Gastrocnemius medialis (tissue), 4 donors: ENCODE measurements at regions not wholly inside any gene's neighbourhood (a gene's known extent, or its start where the extent isn't known, plus 50 kb on each side); places are given as distances from the start of the nearest gene placed in this dataset.

Experiments
- ATAC-seq, 2 donors: fragments of 150-250 bp; one replicate each; pipeline ENCODE4 v1.9.1; 2016
- DNase-seq, 2 donors: peaks; one replicate each; pipeline ENCODE4 v3.0.0-alpha.2; 2019
- H3K27ac ChIP-seq, 4 donors: fragments of 200-600 bp; sonication (generic); 1 replicate in 1 of 4; 2 replicates in 3 of 4; pipeline ENCODE4 v1.5.1; 2016 to 2018; ENCODE audit warnings: mild to moderate bottlenecking in 2 of 4, moderate library complexity in 1 of 4
- H3K27me3 ChIP-seq, 3 donors: fragments of 200-600 bp; sonication (generic) in 2 of 3; 1 replicate in 1 of 3; 2 replicates in 2 of 3; pipeline versions ENCODE4 v1.5.1 to v1.6.0; 2016 to 2019; ENCODE audit warnings: mild to moderate bottlenecking in 1 of 3, moderate library complexity in 1 of 3
- H3K36me3 ChIP-seq, 2 donors: fragments of 200-600 bp; sonication (generic) in 1 of 2; one replicate each; pipeline ENCODE4 v1.5.1; 2017 to 2018
- H3K4me1 ChIP-seq, 2 donors: fragments of 200-600 bp; sonication (generic) in 1 of 2; one replicate each; pipeline ENCODE4 v1.5.1; 2016 to 2017; ENCODE audit warnings: mild to moderate bottlenecking in 2 of 2
- H3K4me3 ChIP-seq, 4 donors: fragments of 200-600 bp; sonication (generic) in 3 of 4; 1 replicate in 1 of 4; 2 replicates in 3 of 4; pipeline ENCODE4 v1.5.1; 2016 to 2019; ENCODE audit warnings: mild to moderate bottlenecking in 2 of 4
- H3K9me3 ChIP-seq, 3 donors: fragments of 200-600 bp; sonication (generic) in 2 of 3; 1 replicate in 1 of 3; 2 replicates in 2 of 3; pipeline ENCODE4 v1.5.1; 2016 to 2019
- POLR2A ChIP-seq, 2 donors: fragments of 450-650 bp; IDR thresholded peaks; one replicate each; pipeline ENCODE4 v1.6.1; 2017; ENCODE audit warnings: antibody characterized with exemption in 2 of 2, mild to moderate bottlenecking in 2 of 2, moderate library complexity in 2 of 2
- in situ Hi-C, 4 donors: fragments of 200-750 bp; cut with MboI; loops; one replicate each; pipeline versions ENCODE4 v1.15.0 to v1.8.0; 2017; ENCODE audit warnings: low sequenced_read_pairs in 4 of 4
- intact Hi-C: fragments of 100-400 bp; cut with DNase I; formaldehyde crosslinking; loops from one replicate; pipeline ENCODE4 v1.15.1; 2023; ENCODE audit warnings: low total_unique reads
- TF ChIP-seq, protein P1 (sequence below), 5 experiments: fragments of 450-650 bp in 3 of 5; fragments of 200-600 bp in 2 of 5; sonication (generic) in 2 of 5; IDR thresholded peaks in 4 of 5; conservative IDR thresholded peaks in 1 of 5; 1 replicate in 4 of 5; 2 replicates in 1 of 5; pipeline ENCODE4 v1.5.1; 2016 to 2019; ENCODE audit warnings: antibody characterized with exemption in 5 of 5, mild to moderate bottlenecking in 3 of 5, moderate library complexity in 3 of 5

DNA sequence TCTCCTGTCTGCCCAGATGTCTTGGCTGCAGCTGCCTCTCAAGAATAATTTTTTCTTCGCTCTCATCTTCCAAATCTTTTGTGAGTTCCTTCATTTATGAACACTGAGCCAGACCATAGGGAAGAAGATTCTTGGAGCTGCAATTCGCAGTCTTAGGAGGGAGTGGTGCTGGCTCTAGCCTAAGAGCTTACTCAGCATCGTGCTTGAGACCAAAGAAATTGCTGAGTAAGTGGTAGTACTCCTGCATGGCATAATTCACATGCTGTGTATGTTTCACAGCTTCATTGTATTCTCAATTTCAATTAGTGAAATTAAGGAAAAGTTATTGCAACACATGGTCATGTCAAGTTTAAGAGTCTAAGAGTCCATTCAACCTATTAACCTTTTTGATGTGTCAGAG lies 771.7 kb downstream of the ADCYAP1 start:
- in situ Hi-C loops (no loop called here), intact Hi-C loops (no loop called here)
- H3K4me1 ChIP-seq = no peaks in the 10 kb centered on the region
- H3K4me3 ChIP-seq = no peak overlapping the region
- no peaks in the 10 kb centered on the region for H3K27me3 ChIP-seq
- no peak for ATAC-seq
- no peaks in the 10 kb centered on the region for H3K36me3 ChIP-seq
- H3K9me3 ChIP-seq = no peaks in the 10 kb centered on the region
- TF ChIP-seq, protein P1, sequence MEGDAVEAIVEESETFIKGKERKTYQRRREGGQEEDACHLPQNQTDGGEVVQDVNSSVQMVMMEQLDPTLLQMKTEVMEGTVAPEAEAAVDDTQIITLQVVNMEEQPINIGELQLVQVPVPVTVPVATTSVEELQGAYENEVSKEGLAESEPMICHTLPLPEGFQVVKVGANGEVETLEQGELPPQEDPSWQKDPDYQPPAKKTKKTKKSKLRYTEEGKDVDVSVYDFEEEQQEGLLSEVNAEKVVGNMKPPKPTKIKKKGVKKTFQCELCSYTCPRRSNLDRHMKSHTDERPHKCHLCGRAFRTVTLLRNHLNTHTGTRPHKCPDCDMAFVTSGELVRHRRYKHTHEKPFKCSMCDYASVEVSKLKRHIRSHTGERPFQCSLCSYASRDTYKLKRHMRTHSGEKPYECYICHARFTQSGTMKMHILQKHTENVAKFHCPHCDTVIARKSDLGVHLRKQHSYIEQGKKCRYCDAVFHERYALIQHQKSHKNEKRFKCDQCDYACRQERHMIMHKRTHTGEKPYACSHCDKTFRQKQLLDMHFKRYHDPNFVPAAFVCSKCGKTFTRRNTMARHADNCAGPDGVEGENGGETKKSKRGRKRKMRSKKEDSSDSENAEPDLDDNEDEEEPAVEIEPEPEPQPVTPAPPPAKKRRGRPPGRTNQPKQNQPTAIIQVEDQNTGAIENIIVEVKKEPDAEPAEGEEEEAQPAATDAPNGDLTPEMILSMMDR (IDR thresholded peaks at IDR 0.05 in 4 of 5, conservative IDR thresholded peaks at IDR 0.05 in 1 of 5) = no peak
- TF ChIP-seq POLR2A (IDR thresholded peaks at IDR 0.05) = no peak
- no peak overlapping the region for H3K27ac ChIP-seq
- no peak for DNase-seq

DNA sequence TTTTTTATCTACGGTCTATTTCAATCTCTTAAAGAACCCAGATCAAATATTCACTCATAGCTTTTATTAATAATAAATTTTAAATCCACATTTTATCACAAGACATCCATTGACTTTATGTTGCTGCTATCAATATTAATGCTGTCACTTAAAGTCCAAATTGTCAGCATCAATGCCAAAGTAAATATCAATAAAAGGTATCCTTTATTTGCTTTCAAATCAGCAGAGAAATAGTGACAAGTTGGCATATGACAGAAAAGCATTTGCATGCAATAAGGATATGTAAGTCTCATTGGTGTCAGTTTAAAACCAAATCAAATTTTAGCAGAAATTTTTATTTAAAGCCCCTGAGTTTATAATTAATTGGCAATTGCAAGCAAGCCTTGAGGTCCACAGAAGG lies 775.4 kb downstream of the ADCYAP1 start:
- H3K27me3 ChIP-seq = no peaks in the 10 kb centered on the region
- DNase-seq = no peak
- H3K9me3 ChIP-seq = no peaks in the 10 kb centered on the region
- no peak overlapping the region for H3K27ac ChIP-seq
- in situ Hi-C loops (no loop called here), intact Hi-C loops (no loop called here)
- H3K4me1 ChIP-seq = no peaks in the 10 kb centered on the region
- ATAC-seq = no peak
- H3K4me3 ChIP-seq = no peak overlapping the region
- no peak for TF ChIP-seq POLR2A (IDR thresholded peaks at IDR 0.05)
- TF ChIP-seq, protein P1 (IDR thresholded peaks at IDR 0.05 in 4 of 5, conservative IDR thresholded peaks at IDR 0.05 in 1 of 5) = no peak
- H3K36me3 ChIP-seq = no peaks in the 10 kb centered on the region

DNA sequence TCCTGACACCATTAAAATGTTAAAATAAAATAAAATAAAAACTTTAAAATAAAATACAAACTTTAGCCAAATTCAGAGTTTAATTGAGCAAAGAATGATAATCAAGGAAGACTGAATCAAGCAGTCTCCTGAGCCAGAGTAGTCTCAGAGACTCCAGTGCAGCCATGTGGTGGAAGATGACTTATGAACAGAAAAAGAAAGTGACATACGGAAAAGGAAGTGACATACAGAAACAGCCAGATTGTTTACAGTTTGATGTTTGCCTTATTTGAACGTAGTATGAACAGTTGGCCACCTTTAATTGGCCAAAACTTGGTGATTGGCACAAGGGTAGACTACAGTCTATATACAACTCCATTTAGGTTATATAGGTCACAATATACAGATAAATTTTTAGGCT lies 787.2 kb downstream of the ADCYAP1 start:
- intact Hi-C loops (no loop called here), in situ Hi-C loops (no loop called here)
- DNase-seq (no peak), ATAC-seq (no peak)
- no peak overlapping the region for H3K4me3 ChIP-seq
- no peaks in the 10 kb centered on the region for H3K9me3 ChIP-seq
- TF ChIP-seq, protein P1 (IDR thresholded peaks at IDR 0.05 in 4 of 5, conservative IDR thresholded peaks at IDR 0.05 in 1 of 5) = no peak
- no peak for TF ChIP-seq POLR2A (IDR thresholded peaks at IDR 0.05)
- no peaks in the 10 kb centered on the region for H3K36me3 ChIP-seq
- H3K27me3 ChIP-seq = no peaks in the 10 kb centered on the region
- H3K27ac ChIP-seq = no peak overlapping the region
- H3K4me1 ChIP-seq = no peaks in the 10 kb centered on the region

DNA sequence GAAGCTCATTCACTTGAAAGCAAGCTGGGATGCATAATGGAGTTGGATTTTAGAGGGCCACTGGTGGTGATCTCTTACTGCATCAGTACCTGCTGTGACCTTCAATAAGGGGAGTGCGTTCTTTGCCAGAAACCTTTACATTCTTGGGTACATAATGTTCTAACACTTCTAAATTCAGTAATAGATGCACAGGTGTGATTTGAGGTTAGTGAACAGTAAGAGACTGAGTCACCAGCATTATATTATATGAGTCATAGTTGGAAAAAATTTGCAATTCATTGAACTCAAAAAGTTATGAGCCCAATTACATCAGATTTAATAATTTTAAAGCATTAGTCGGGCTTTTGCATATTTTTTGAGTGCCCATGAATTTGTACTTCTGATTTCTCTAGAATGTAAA lies 803.3 kb downstream of the ADCYAP1 start:
- TF ChIP-seq, protein P1 (IDR thresholded peaks at IDR 0.05 in 4 of 5, conservative IDR thresholded peaks at IDR 0.05 in 1 of 5) = no peak
- no peak for TF ChIP-seq POLR2A (IDR thresholded peaks at IDR 0.05)
- DNase-seq = no peak
- in situ Hi-C loops (no loop called here), intact Hi-C loops (no loop called here)
- Histone ChIP-seq H3K4me3 (no peak overlapping the region), H3K9me3 (no peaks in the 10 kb centered on the region), H3K36me3 (no peaks in the 10 kb centered on the region), H3K4me1 (no peaks in the 10 kb centered on the region), H3K27me3 (no peaks in the 10 kb centered on the region), H3K27ac (no peak overlapping the region)
- no peak for ATAC-seq

DNA sequence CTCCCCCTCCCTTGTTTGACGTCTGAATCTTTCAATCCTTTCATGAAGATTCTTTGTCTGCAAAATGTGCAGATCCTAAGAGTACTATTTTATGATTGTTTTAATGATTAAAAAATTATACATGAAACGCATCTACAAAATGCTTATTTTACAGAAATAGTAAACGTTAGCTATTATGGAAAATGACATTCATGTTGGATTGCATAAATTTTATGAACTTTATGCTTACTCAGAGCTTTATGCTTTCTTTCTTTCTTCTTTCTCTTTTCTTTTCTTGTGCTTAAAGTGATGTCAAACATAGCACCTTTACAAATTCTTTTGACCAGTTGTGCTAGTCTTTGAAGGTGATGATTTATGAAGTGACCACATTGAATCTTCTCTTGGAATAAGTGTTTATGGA lies 805.4 kb downstream of the ADCYAP1 start:
- no peak for TF ChIP-seq POLR2A (IDR thresholded peaks at IDR 0.05)
- TF ChIP-seq, protein P1 (IDR thresholded peaks at IDR 0.05 in 4 of 5, conservative IDR thresholded peaks at IDR 0.05 in 1 of 5) = no peak
- ATAC-seq (no peak), DNase-seq (no peak)
- Histone ChIP-seq H3K9me3 (no peaks in the 10 kb centered on the region), H3K4me3 (no peak overlapping the region), H3K4me1 (no peaks in the 10 kb centered on the region), H3K27ac (no peak overlapping the region), H3K27me3 (no peaks in the 10 kb centered on the region), H3K36me3 (no peaks in the 10 kb centered on the region)
- intact Hi-C loops = no loop called here
- in situ Hi-C loops = no loop called here
